ENCODE measurements at regions not wholly inside any gene's neighbourhood (a gene's known extent, or its start where the extent isn't known, plus 50 kb on each side); places are given as distances from the start of the nearest gene placed in this dataset.

DNA sequence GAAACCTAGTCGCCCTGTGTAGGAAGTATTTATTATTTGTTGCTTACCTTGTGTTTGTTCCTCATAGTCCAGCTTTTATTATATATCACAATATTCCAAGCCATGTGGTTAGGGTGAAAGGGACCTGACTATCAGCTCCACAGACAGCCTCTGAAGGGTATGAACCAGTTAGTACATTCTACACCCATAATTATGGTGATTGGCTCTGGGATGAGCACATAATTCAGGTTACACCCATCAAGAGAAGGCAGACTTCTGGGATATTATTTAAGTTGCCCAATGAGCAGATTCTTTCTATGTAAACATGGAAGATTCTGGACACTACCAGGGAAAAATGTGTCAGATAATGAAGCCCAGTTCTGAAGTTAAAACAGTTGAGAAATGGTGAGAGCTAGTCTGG is 168.0 kb downstream of the KIF4B start:
- TF ChIP-seq, protein P1, sequence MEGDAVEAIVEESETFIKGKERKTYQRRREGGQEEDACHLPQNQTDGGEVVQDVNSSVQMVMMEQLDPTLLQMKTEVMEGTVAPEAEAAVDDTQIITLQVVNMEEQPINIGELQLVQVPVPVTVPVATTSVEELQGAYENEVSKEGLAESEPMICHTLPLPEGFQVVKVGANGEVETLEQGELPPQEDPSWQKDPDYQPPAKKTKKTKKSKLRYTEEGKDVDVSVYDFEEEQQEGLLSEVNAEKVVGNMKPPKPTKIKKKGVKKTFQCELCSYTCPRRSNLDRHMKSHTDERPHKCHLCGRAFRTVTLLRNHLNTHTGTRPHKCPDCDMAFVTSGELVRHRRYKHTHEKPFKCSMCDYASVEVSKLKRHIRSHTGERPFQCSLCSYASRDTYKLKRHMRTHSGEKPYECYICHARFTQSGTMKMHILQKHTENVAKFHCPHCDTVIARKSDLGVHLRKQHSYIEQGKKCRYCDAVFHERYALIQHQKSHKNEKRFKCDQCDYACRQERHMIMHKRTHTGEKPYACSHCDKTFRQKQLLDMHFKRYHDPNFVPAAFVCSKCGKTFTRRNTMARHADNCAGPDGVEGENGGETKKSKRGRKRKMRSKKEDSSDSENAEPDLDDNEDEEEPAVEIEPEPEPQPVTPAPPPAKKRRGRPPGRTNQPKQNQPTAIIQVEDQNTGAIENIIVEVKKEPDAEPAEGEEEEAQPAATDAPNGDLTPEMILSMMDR (IDR thresholded peaks at IDR 0.05 in 4 of 5, conservative IDR thresholded peaks at IDR 0.05 in 1 of 5), result no peak
- no peak for TF ChIP-seq POLR2A (IDR thresholded peaks at IDR 0.05)

Measured in gastrocnemius medialis (tissue), 4 donors.